ENCODE measurements at regions not wholly inside any gene's neighbourhood (a gene's known extent, or its start where the extent isn't known, plus 50 kb on each side); places are given as distances from the start of the nearest gene placed in this dataset.

GRCh38 chr14:85752175-85752574 lies 222.2 kb downstream of the FLRT2 start:
- no peak for TF ChIP-seq CTCF (IDR thresholded peaks at IDR 0.05)
- TF ChIP-seq POLR2A (IDR thresholded peaks at IDR 0.05), result no peak
- no peak for TF ChIP-seq EP300 (IDR thresholded peaks at IDR 0.05)
